ENCODE measurements at regions not wholly inside any gene's neighbourhood (a gene's known extent, or its start where the extent isn't known, plus 50 kb on each side); places are given as distances from the start of the nearest gene placed in this dataset.

GRCh38 chr12:88994537-88994936, 357.8 kb downstream of the DUSP6 start:
- Histone ChIP-seq H3K27ac (no peak overlapping the region), H3K4me2 (no peak overlapping the region), H3K9ac (no peak overlapping the region), H3K36me3 (ENCODE audit: insufficient read depth) (no peaks in the 10 kb centered on the region), H2AFZ (ENCODE audit: low read depth) (no peak overlapping the region), H3K79me2 (ENCODE audit: insufficient read depth, low read depth) (no peaks in the 10 kb centered on the region), H4K20me1 (ENCODE audit: insufficient read depth) (no peaks in the 10 kb centered on the region), H3K4me3 (IDR thresholded peaks at IDR 0.05; ENCODE audit: insufficient read depth, low read depth, low read length) (no peak overlapping the region), H3K27me3 (ENCODE audit: insufficient read depth, low read depth) (no peaks in the 10 kb centered on the region), H3K4me1 (ENCODE audit: low read depth, poor library complexity, severe bottlenecking) (no peaks in the 10 kb centered on the region)
- TF ChIP-seq, protein P1, sequence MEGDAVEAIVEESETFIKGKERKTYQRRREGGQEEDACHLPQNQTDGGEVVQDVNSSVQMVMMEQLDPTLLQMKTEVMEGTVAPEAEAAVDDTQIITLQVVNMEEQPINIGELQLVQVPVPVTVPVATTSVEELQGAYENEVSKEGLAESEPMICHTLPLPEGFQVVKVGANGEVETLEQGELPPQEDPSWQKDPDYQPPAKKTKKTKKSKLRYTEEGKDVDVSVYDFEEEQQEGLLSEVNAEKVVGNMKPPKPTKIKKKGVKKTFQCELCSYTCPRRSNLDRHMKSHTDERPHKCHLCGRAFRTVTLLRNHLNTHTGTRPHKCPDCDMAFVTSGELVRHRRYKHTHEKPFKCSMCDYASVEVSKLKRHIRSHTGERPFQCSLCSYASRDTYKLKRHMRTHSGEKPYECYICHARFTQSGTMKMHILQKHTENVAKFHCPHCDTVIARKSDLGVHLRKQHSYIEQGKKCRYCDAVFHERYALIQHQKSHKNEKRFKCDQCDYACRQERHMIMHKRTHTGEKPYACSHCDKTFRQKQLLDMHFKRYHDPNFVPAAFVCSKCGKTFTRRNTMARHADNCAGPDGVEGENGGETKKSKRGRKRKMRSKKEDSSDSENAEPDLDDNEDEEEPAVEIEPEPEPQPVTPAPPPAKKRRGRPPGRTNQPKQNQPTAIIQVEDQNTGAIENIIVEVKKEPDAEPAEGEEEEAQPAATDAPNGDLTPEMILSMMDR (conservative IDR thresholded peaks at IDR 0.05; ENCODE audit: low read depth, low read length), result no peak

- no peaks in the 10 kb centered on the region for H3K4me1 ChIP-seq (ENCODE audit: low read depth, poor library complexity, severe bottlenecking)
- H3K9ac ChIP-seq, result no peak overlapping the region
- H2AFZ ChIP-seq (ENCODE audit: low read depth), result no peak overlapping the region
- H3K4me3 ChIP-seq (IDR thresholded peaks at IDR 0.05; ENCODE audit: insufficient read depth, low read depth, low read length), result no peak overlapping the region
- no peaks in the 10 kb centered on the region for H3K36me3 ChIP-seq (ENCODE audit: insufficient read depth)
- H3K27ac ChIP-seq, result no peak overlapping the region
- no peaks in the 10 kb centered on the region for H3K27me3 ChIP-seq (ENCODE audit: insufficient read depth, low read depth)
- no peaks in the 10 kb centered on the region for H4K20me1 ChIP-seq (ENCODE audit: insufficient read depth)
- H3K4me2 ChIP-seq, result no peak overlapping the region
- TF ChIP-seq, protein P1 (conservative IDR thresholded peaks at IDR 0.05; ENCODE audit: low read depth, low read length), result peak; percentile 67
- H3K79me2 ChIP-seq (ENCODE audit: insufficient read depth, low read depth), result no peaks in the 10 kb centered on the region
These were observed 358.6 kb downstream of the DUSP6 start for GRCh38 chr12:88993651-88994050.

- H3K36me3 ChIP-seq (ENCODE audit: insufficient read depth), result no peaks in the 10 kb centered on the region
- TF ChIP-seq, protein P1 (conservative IDR thresholded peaks at IDR 0.05; ENCODE audit: low read depth, low read length), result no peak
- no peaks in the 10 kb centered on the region for H3K4me1 ChIP-seq (ENCODE audit: low read depth, poor library complexity, severe bottlenecking)
- H3K27me3 ChIP-seq (ENCODE audit: insufficient read depth, low read depth), result no peaks in the 10 kb centered on the region
- no peaks in the 10 kb centered on the region for H4K20me1 ChIP-seq (ENCODE audit: insufficient read depth)
- H3K27ac ChIP-seq, result no peak overlapping the region
- no peak overlapping the region for H3K4me3 ChIP-seq (IDR thresholded peaks at IDR 0.05; ENCODE audit: insufficient read depth, low read depth, low read length)
- H3K4me2 ChIP-seq, result no peak overlapping the region
- no peak overlapping the region for H3K9ac ChIP-seq
- H3K79me2 ChIP-seq (ENCODE audit: insufficient read depth, low read depth), result no peaks in the 10 kb centered on the region
- no peak overlapping the region for H2AFZ ChIP-seq (ENCODE audit: low read depth)
These were observed 366.2 kb downstream of the DUSP6 start for GRCh38 chr12:88986056-88986455.

- TF ChIP-seq, protein P1 (conservative IDR thresholded peaks at IDR 0.05; ENCODE audit: low read depth, low read length), result no peak
- Histone ChIP-seq H3K27ac (no peak overlapping the region), H3K4me2 (no peak overlapping the region), H3K4me3 (IDR thresholded peaks at IDR 0.05; ENCODE audit: insufficient read depth, low read depth, low read length) (no peak overlapping the region), H3K36me3 (ENCODE audit: insufficient read depth) (no peaks in the 10 kb centered on the region), H3K79me2 (ENCODE audit: insufficient read depth, low read depth) (no peaks in the 10 kb centered on the region), H3K4me1 (ENCODE audit: low read depth, poor library complexity, severe bottlenecking) (no peaks in the 10 kb centered on the region), H3K27me3 (ENCODE audit: insufficient read depth, low read depth) (no peaks in the 10 kb centered on the region), H4K20me1 (ENCODE audit: insufficient read depth) (no peaks in the 10 kb centered on the region), H2AFZ (ENCODE audit: low read depth) (no peak overlapping the region), H3K9ac (no peak overlapping the region)
These were observed 366.7 kb downstream of the DUSP6 start for GRCh38 chr12:88985631-88986030.
